K562 (cell line): ENCODE measurements at regions not wholly inside any gene's neighbourhood (a gene's known extent, or its start where the extent isn't known, plus 50 kb on each side); places are given as distances from the start of the nearest gene placed in this dataset.

Source experiments
- ATAC-seq: fragments of 200-7000 bp; cut with Tn5 transposase; 3 replicates; pipeline ENCODE4 v1.9.1; 2020; ENCODE audit warnings: moderate library complexity
- BruUV-seq: library from RNA; stranded (reverse); fragments of 400-500 nt; replicated peaks from 2 replicates; lab custom pipeline; 2021; lab: Mats Ljungman, UMichigan
- CTCF ChIA-PET: fragments of 300-600 bp; formaldehyde crosslinking; extraction: SDS; loops from one replicate; lab custom pipeline; 2021; ENCODE audit warnings: low intra/inter-chr PET ratio; lab: Yijun Ruan, JAX
- POLR2A ChIA-PET: fragments of 300-600, 350-650 bp; sonication (Branson Sonifier 250); formaldehyde crosslinking; extraction: SDS; loops from one replicate; lab custom pipeline; 2021; ENCODE audit warnings: antibody characterized with exemption, inconsistent platforms; lab: Yijun Ruan, JAX
- DNase-seq, 4 experiments: peaks; one replicate each; pipeline versions ENCODE4 v3.0.0 to v3.0.0-alpha.2; 2011 to 2018; ENCODE audit warnings: low spot score in 3 of 4, mixed read lengths in 3 of 4; ENCODE audit errors: extremely low read depth in 1 of 4
- FAIRE-seq: peaks from 2 replicates; lab custom pipeline; 2011; peaks lifted over from hg19 to GRCh38; lab: Jason Lieb, UNC
- H2AFZ ChIP-seq: 2 replicates; pipeline ENCODE4 v1.6.0; 2011; ENCODE audit warnings: low read depth, low read length, control low read depth, inconsistent platforms
- H3K27ac ChIP-seq: fragments of 200-600 bp; 3 replicates; pipeline ENCODE4 v1.8.0; 2011; ENCODE audit warnings: low read depth, mild to moderate bottlenecking, control low read depth, inconsistent platforms, low read length, moderate library complexity, mixed read lengths; ENCODE audit errors: extremely low read depth
- H3K27me3 ChIP-seq, 2 experiments: fragments of 300-600 bp in 1 of 2; 2 replicates in 1 of 2; 3 replicates in 1 of 2; pipeline versions ENCODE4 v1.6.0 to v1.8.0; 2011; ENCODE audit warnings: inconsistent platforms in 2 of 2, low read length in 2 of 2, mild to moderate bottlenecking in 1 of 2, mixed read lengths in 1 of 2, moderate library complexity in 1 of 2; ENCODE audit not compliant: control insufficient read depth in 2 of 2, insufficient read depth in 2 of 2
- H3K36me3 ChIP-seq: fragments of 300-600 bp; 3 replicates; pipeline ENCODE4 v1.8.0; 2011; ENCODE audit warnings: mild to moderate bottlenecking, low read length, inconsistent platforms; ENCODE audit not compliant: control insufficient read depth, insufficient read depth
- H3K4me1 ChIP-seq, 2 experiments: fragments of 200-600 bp in 1 of 2; replicated peaks in 1 of 2; 2 replicates in 1 of 2; 3 replicates in 1 of 2; pipeline versions ENCODE4 v1.5.1 to v1.8.0; 2011; ENCODE audit warnings: inconsistent platforms in 2 of 2, low read length in 2 of 2, mild to moderate bottlenecking in 1 of 2, mixed read lengths in 1 of 2, moderate library complexity in 1 of 2; ENCODE audit not compliant: control insufficient read depth in 2 of 2, insufficient read depth in 2 of 2
- H3K4me2 ChIP-seq: 2 replicates; pipeline ENCODE4 v1.6.1; 2011; ENCODE audit warnings: low read length, control low read depth, inconsistent platforms, mixed read lengths; ENCODE audit not compliant: insufficient read depth
- H3K4me3 ChIP-seq: fragments of 200-600 bp; sonication (generic), shearing (Covaris generic); 2 replicates; pipeline ENCODE4 v1.5.1; 2016; ENCODE audit warnings: control low read depth, inconsistent platforms
- H3K79me2 ChIP-seq: fragments of 200-600 bp; 3 replicates; pipeline ENCODE4 v1.8.0; 2011; ENCODE audit warnings: low read length, inconsistent platforms; ENCODE audit not compliant: control insufficient read depth, insufficient read depth
- H3K9ac ChIP-seq, 2 experiments: 2 replicates each; pipeline versions ENCODE4 v1.6.0 to v1.6.1; 2011; ENCODE audit warnings: low read depth in 2 of 2, low read length in 2 of 2, control low read depth in 1 of 2, inconsistent platforms in 1 of 2, mild to moderate bottlenecking in 1 of 2, mixed read lengths in 1 of 2; ENCODE audit not compliant: insufficient read depth in 1 of 2
- H3K9me1 ChIP-seq: one replicate; pipeline ENCODE4 v1.6.0; 2011; ENCODE audit warnings: inconsistent platforms, mild to moderate bottlenecking, low read length, moderate library complexity; ENCODE audit not compliant: control insufficient read depth, insufficient read depth
- H3K9me3 ChIP-seq: replicated peaks from 2 replicates; pipeline ENCODE4 v1.5.1; 2011; ENCODE audit warnings: low read depth, low read length, inconsistent platforms; ENCODE audit not compliant: control insufficient read depth, insufficient read depth
- H4K20me1 ChIP-seq: replicated peaks from 2 replicates; pipeline ENCODE4 v1.6.1; 2011; ENCODE audit warnings: low read length, inconsistent platforms, mixed read lengths; ENCODE audit not compliant: control insufficient read depth, insufficient read depth
- ARID2 ChIP-seq: fragments of 450-650 bp; IDR thresholded peaks from 2 replicates; pipeline ENCODE4 v1.6.1; 2017; ENCODE audit warnings: antibody characterized with exemption, mild to moderate bottlenecking
- CAMTA2 ChIP-seq: fragments of 250-450 bp; sonication (Bioruptor Pico); conservative IDR thresholded peaks from 2 replicates; pipeline ENCODE4 v1.5.1; 2022
- CREM ChIP-seq: IDR thresholded peaks from 2 replicates; pipeline ENCODE4 v1.6.1; 2014; ENCODE audit warnings: antibody characterized with exemption, low read depth
- DEAF1 ChIP-seq: fragments of 450-650 bp; formaldehyde crosslinking; IDR thresholded peaks from 2 replicates; pipeline ENCODE4 v1.4.0; 2020; ENCODE audit warnings: mild to moderate bottlenecking, moderate library complexity
- ESRRA ChIP-seq: fragments of 450-650 bp; IDR thresholded peaks from 2 replicates; pipeline ENCODE4 v1.6.1; 2014; ENCODE audit warnings: low read depth, mild to moderate bottlenecking, moderate library complexity, borderline replicate concordance
- GTF2E2 ChIP-seq: fragments of 200-800 bp; sonication (Bioruptor generic); IDR thresholded peaks from 2 replicates; pipeline ENCODE4 v1.6.1; 2016; ENCODE audit warnings: missing genetic modification characterization, missing compliant biosample characterization
- PRDM10 ChIP-seq: fragments of 450-650 bp; IDR thresholded peaks from 2 replicates; pipeline ENCODE4 v1.6.1; 2018; ENCODE audit not compliant: partially characterized antibody
- PRMT5 ChIP-seq: sonication (generic); formaldehyde crosslinking; IDR thresholded peaks from 2 replicates; pipeline ENCODE4 v1.5.0; 2020; ENCODE audit warnings: missing genetic modification reagents
- SAP30 ChIP-seq: fragments of 200-600 bp; sonication (generic); IDR thresholded peaks from 2 replicates; pipeline ENCODE4 v1.6.1; 2012; ENCODE audit warnings: borderline replicate concordance, low read depth, mild to moderate bottlenecking, moderate library complexity, low read length, control low read depth, inconsistent platforms; ENCODE audit not compliant: insufficient read depth, poor library complexity, severe bottlenecking
- SIN3A ChIP-seq, 2 experiments: fragments of 150-350 bp in 1 of 2; IDR thresholded peaks; 2 replicates each; pipeline ENCODE4 v1.6.1; 2011 to 2016; ENCODE audit warnings: borderline replicate concordance in 2 of 2, low read depth in 2 of 2, low read length in 2 of 2, mild to moderate bottlenecking in 2 of 2, moderate library complexity in 2 of 2; ENCODE audit not compliant: control insufficient read depth in 1 of 2
- SMARCE1 ChIP-seq: fragments of 450-650 bp; IDR thresholded peaks from 2 replicates; pipeline ENCODE4 v1.7.1; 2016; ENCODE audit warnings: mild to moderate bottlenecking
- SRSF3 ChIP-seq: fragments of 200-400 bp; formaldehyde crosslinking; IDR thresholded peaks from 2 replicates; pipeline ENCODE4 v1.6.1; 2016; ENCODE audit warnings: mild to moderate bottlenecking, low read length, moderate library complexity; ENCODE audit not compliant: insufficient read depth
- THRAP3 ChIP-seq: fragments of 450-650 bp; IDR thresholded peaks from 2 replicates; pipeline ENCODE4 v1.6.1; 2016; ENCODE audit warnings: mild to moderate bottlenecking, inconsistent platforms, borderline replicate concordance
- TOE1 ChIP-seq, 2 experiments: fragments of 450-650 bp in 1 of 2; sonication (generic) in 1 of 2; formaldehyde crosslinking in 1 of 2; IDR thresholded peaks; 2 replicates each; pipeline versions ENCODE4 v1.7.1 to v1.8.0; 2016 to 2022; ENCODE audit warnings: borderline replicate concordance in 2 of 2, mild to moderate bottlenecking in 2 of 2, antibody characterized with exemption in 1 of 2, inconsistent platforms in 1 of 2, low read depth in 1 of 2, missing genetic modification reagents in 1 of 2, moderate library complexity in 1 of 2
- ZC3H8 ChIP-seq: fragments of 450-650 bp; IDR thresholded peaks from 2 replicates; pipeline ENCODE4 v1.6.1; 2017
- ZNF586 ChIP-seq: fragments of 450-650 bp; formaldehyde crosslinking; conservative IDR thresholded peaks from 2 replicates; pipeline ENCODE4 v1.4.0; 2020; ENCODE audit warnings: mild to moderate bottlenecking, moderate library complexity
- ZZZ3 ChIP-seq: fragments of 450-650 bp; IDR thresholded peaks from 2 replicates; pipeline ENCODE4 v1.6.1; 2016; ENCODE audit warnings: antibody characterized with exemption, mild to moderate bottlenecking, moderate library complexity
- WGBS: fragments of 100-300 bp; shearing (Covaris generic); methylation state at CpG from one replicate; pipeline ENCODE4 v1.1.6; 2016; ENCODE audit warnings: low coverage, mixed read lengths; ENCODE audit not compliant: insufficient coverage; ENCODE audit errors: missing lambda C conversion rate; 5-methylcytosine and 5-hydroxymethylcytosine counted together
- in situ Hi-C: fragments of 300-500 bp; cut with MboI; formaldehyde crosslinking; loops from 4 replicates; pipeline ENCODE4 v1.15.0; 2018; ENCODE audit warnings: inconsistent platforms, mixed read lengths
- intact Hi-C: fragments of 100-400 bp; cut with micrococcal nuclease; formaldehyde crosslinking; loops from 2 replicates; pipeline ENCODE4 v1.14.2; 2022

GRCh38 chr6:1065986-1066385 is 245.9 kb upstream of the FOXQ1 start:
- no peak overlapping the region for H3K4me2 ChIP-seq
- TF ChIP-seq ZNF586 (CRISPR knock-in tag) = no peak
- no peak for TF ChIP-seq ZC3H8
- TF ChIP-seq PRDM10 = no peak
- TF ChIP-seq GTF2E2 (tag) = no peak
- TF ChIP-seq CREM = no peak
- TF ChIP-seq DEAF1 (CRISPR knock-in tag) = no peak
- no peak for TF ChIP-seq CAMTA2 (CRISPR knock-in tag)
- TF ChIP-seq ESRRA = no peak
- TF ChIP-seq SMARCE1 = no peak
- TF ChIP-seq TOE1 (IDR thresholded peaks at IDR 0.05; ENCODE audit: borderline replicate concordance) = no peak
- no peak for TF ChIP-seq TOE1 (CRISPR knock-in tag; IDR thresholded peaks at IDR 0.05; ENCODE audit: borderline replicate concordance, low read depth)
- TF ChIP-seq SRSF3 = no peak
- no peak for TF ChIP-seq ARID2
- TF ChIP-seq SIN3A (IDR thresholded peaks at IDR 0.05; ENCODE audit: borderline replicate concordance in 2 of 2, control insufficient read depth in 1 of 2, low read depth in 2 of 2, low read length in 2 of 2) = no peak
- no peak for TF ChIP-seq ZZZ3
- no peak for TF ChIP-seq PRMT5 (CRISPR knock-in tag)
- TF ChIP-seq THRAP3 = no peak
- no peak for TF ChIP-seq SAP30
- in situ Hi-C loops = no loop called here
- no peaks in the 10 kb centered on the region for H3K36me3 ChIP-seq
- ATAC-seq (no peak), DNase-seq (no peak), FAIRE-seq (no peak)
- H3K4me1 ChIP-seq = no peaks in the 10 kb centered on the region
- no peak overlapping the region for H3K4me3 ChIP-seq
- ChIA-PET POLR2A (interaction anchor here (0.6 kb wide), 1 partner anchor 695 kb away, joined by 3 read pairs; no protein-coding TSS in a partner anchor), CTCF (no interaction called here)
- no peaks in the 10 kb centered on the region for H3K79me2 ChIP-seq
- no peak overlapping the region for H3K27ac ChIP-seq
- H3K9me3 ChIP-seq = no peaks in the 10 kb centered on the region
- intact Hi-C loops = no loop called here
- H4K20me1 ChIP-seq = 0 out of 2 replicates have a peak, but pooled peaks cover 3% of the 10 kb centered on the region
- H2AFZ ChIP-seq = no peak overlapping the region
- WGBS = 6% methylated on average over 8 of the region's 8 CpGs
- H3K27me3 ChIP-seq = peaks cover 5 to 38% of the 10 kb centered on the region in 2 experiments; a peak in 3 of 5 replicates
- no TSS peak for BruUV-seq
- H3K9me1 ChIP-seq = no peaks in the 10 kb centered on the region
- H3K9ac ChIP-seq = no peak overlapping the region
